HPDE6-E6E7 (cell line): ENCODE measurements at regions not wholly inside any gene's neighbourhood (a gene's known extent, or its start where the extent isn't known, plus 50 kb on each side); places are given as distances from the start of the nearest gene placed in this dataset.

Experiments used
- DNase-seq: peaks from one replicate; pipeline ENCODE4 v3.0.0; 2011; ENCODE audit warnings: missing footprints; ENCODE audit errors: extremely low spot score

- DNase-seq = no peak
Observed at GRCh38 chr12:71010143-71010479, 89.6 kb upstream of the PTPRR start.

GRCh38 chr12:71009430-71010142 is 89.0 kb upstream of the PTPRR start:
- DNase-seq = no peak

GRCh38 chr12:71008616-71009015 is 88.1 kb upstream of the PTPRR start:
- no peak for DNase-seq

- DNase-seq = no peak
Observed at GRCh38 chr12:71007781-71008404, 87.4 kb upstream of the PTPRR start.

- DNase-seq = no peak
Observed at GRCh38 chr12:71007020-71007419, 86.5 kb upstream of the PTPRR start.

GRCh38 chr12:71005166-71005565 is 84.6 kb upstream of the PTPRR start:
- no peak for DNase-seq

GRCh38 chr12:71004578-71004977 is 84.0 kb upstream of the PTPRR start:
- no peak for DNase-seq

- DNase-seq = no peak
Observed at GRCh38 chr12:71000748-71001147, 80.2 kb upstream of the PTPRR start.

- no peak for DNase-seq
Observed at GRCh38 chr12:71000255-71000654, 79.7 kb upstream of the PTPRR start.

GRCh38 chr12:70994217-70994788 is 73.8 kb upstream of the PTPRR start:
- DNase-seq = no peak

- no peak for DNase-seq
Observed at GRCh38 chr12:70989232-70989631, 68.7 kb upstream of the PTPRR start.

- DNase-seq = no peak
Observed at GRCh38 chr12:70985850-70986249, 65.3 kb upstream of the PTPRR start.

GRCh38 chr12:70983692-70984091 is 63.2 kb upstream of the PTPRR start:
- DNase-seq = no peak

GRCh38 chr12:70982991-70983390 is 62.5 kb upstream of the PTPRR start:
- no peak for DNase-seq

- no peak for DNase-seq
Observed at GRCh38 chr12:70982286-70982685, 61.7 kb upstream of the PTPRR start.

GRCh38 chr12:70971001-70971794 is 50.7 kb upstream of the PTPRR start:
- DNase-seq = no peak
